ENCODE measurements at regions not wholly inside any gene's neighbourhood (a gene's known extent, or its start where the extent isn't known, plus 50 kb on each side); places are given as distances from the start of the nearest gene placed in this dataset.

DNA sequence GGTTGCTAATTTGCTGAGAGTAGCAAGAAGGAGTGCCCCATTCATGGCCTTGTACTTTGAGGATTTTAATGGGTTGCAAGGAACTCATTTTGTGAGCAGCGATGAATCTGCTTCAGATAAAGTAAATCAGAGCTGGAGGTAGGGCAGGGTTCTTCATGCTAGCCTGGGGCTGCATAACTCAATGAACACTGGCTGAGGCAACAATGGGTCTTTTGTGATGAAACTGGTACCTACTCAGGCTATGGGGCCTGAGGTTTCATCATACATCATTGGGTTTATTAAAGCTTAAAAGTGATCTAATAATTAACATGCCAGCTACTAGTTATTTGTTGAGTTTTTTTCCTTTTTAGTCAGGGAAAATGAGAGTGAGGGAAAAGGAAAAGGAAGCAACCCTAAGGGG, 106.9 kb downstream of the FAM50B start:
- no TSS peak for BruUV-seq (replicated peaks)
- H3K4me3 ChIP-seq: no peak overlapping the region
- POLR2A ChIA-PET: interaction anchor here (0.7 kb wide), 1 partner anchor 11 kb away, joined by 4 read pairs; no protein-coding TSS in a partner anchor
- no peaks in the 10 kb centered on the region for H3K36me3 ChIP-seq (ENCODE audit: control insufficient read depth, insufficient read depth, low read length)
- no peak overlapping the region for H3K4me2 ChIP-seq (ENCODE audit: insufficient read depth, low read length)
- H4K20me1 ChIP-seq (replicated peaks; ENCODE audit: control insufficient read depth, insufficient read depth, low read length): 0 out of 2 replicates have a peak, but pooled peaks cover 4% of the 10 kb centered on the region
- DNase-seq (ENCODE audit: extremely low read depth in 1 of 4, low spot score in 3 of 4) (no peak), FAIRE-seq (no peak), ATAC-seq (no peak)
- peaks cover 29 to 46% of the 10 kb centered on the region in 2 experiments for H3K27me3 ChIP-seq (ENCODE audit: control insufficient read depth in 2 of 2, insufficient read depth in 2 of 2, low read length in 2 of 2)
- no peak overlapping the region for H3K9ac ChIP-seq (ENCODE audit: insufficient read depth in 1 of 2, low read depth in 2 of 2, low read length in 2 of 2)
- TF ChIP-seq ZNF324 (CRISPR knock-in tag; IDR thresholded peaks at IDR 0.05) (no peak), PHF21A (IDR thresholded peaks at IDR 0.05; ENCODE audit: borderline replicate concordance, low read depth) (no peak)
- TF ChIP-seq, protein P1, sequence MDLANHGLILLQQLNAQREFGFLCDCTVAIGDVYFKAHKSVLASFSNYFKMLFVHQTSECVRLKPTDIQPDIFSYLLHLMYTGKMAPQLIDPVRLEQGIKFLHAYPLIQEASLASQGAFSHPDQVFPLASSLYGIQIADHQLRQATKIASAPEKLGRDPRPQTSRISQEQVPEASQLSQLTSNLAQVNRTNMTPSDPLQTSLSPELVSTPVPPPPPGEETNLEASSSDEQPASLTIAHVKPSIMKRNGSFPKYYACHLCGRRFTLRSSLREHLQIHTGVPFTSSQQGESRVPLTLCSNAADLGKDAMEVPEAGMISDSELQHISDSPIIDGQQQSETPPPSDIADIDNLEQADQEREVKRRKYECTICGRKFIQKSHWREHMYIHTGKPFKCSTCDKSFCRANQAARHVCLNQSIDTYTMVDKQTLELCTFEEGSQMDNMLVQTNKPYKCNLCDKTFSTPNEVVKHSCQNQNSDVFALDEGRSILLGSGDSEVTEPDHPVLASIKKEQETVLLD (IDR thresholded peaks at IDR 0.05): no peak
- CTCF ChIA-PET (ENCODE audit: low intra/inter-chr PET ratio): no interaction called here
- WGBS (ENCODE audit: insufficient coverage, low coverage, missing lambda C conversion rate): 0% methylated on average over 1 of the region's 1 CpG
- no peak overlapping the region for H3K27ac ChIP-seq (ENCODE audit: extremely low read depth, low read depth, low read length)
- no peaks in the 10 kb centered on the region for H3K79me2 ChIP-seq (ENCODE audit: control insufficient read depth, insufficient read depth, low read length)
- H2AFZ ChIP-seq (ENCODE audit: low read depth, low read length): no peak overlapping the region
- no peaks in the 10 kb centered on the region for H3K9me3 ChIP-seq (replicated peaks; ENCODE audit: control insufficient read depth, insufficient read depth, low read depth, low read length)
- no peaks in the 10 kb centered on the region for H3K9me1 ChIP-seq (ENCODE audit: control insufficient read depth, insufficient read depth, low read length)
- intact Hi-C loops (cut with micrococcal nuclease) (no loop called here), in situ Hi-C loops (cut with MboI) (no loop called here)
- H3K4me1 ChIP-seq (replicated peaks in 1 of 2; ENCODE audit: control insufficient read depth in 2 of 2, insufficient read depth in 2 of 2, low read length in 2 of 2): no peaks in the 10 kb centered on the region

DNA sequence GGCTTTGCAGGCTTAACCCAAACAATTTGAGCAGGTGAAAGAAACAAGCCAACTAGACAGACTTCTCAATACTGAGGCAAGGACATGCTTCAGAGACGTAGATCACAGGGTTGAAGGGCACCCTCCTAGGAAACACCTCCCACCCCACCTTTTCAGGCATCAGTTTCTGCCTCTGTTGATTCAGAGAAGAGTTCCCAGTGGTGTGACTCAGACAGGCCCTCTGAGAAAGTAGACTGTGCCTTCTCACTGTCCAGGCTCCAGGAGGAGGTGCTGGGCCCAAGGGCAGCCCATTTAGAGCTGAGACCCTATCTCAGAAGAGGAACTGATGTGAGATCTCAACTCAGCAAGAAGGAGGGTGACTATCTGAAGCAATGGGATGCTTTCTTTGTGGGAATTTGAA, 108.1 kb downstream of the FAM50B start:
- ChIA-PET POLR2A (no interaction called here), CTCF (ENCODE audit: low intra/inter-chr PET ratio) (no interaction called here)
- Histone ChIP-seq H3K36me3 (ENCODE audit: control insufficient read depth, insufficient read depth, low read length) (no peaks in the 10 kb centered on the region), H4K20me1 (replicated peaks; ENCODE audit: control insufficient read depth, insufficient read depth, low read length) (0 out of 2 replicates have a peak, but pooled peaks cover 4% of the 10 kb centered on the region), H3K9me3 (replicated peaks; ENCODE audit: control insufficient read depth, insufficient read depth, low read depth, low read length) (no peaks in the 10 kb centered on the region), H3K9ac (ENCODE audit: insufficient read depth in 1 of 2, low read depth in 2 of 2, low read length in 2 of 2) (no peak overlapping the region), H3K27ac (ENCODE audit: extremely low read depth, low read depth, low read length) (no peak overlapping the region), H3K4me3 (no peak overlapping the region), H3K4me1 (replicated peaks in 1 of 2; ENCODE audit: control insufficient read depth in 2 of 2, insufficient read depth in 2 of 2, low read length in 2 of 2) (no peaks in the 10 kb centered on the region), H3K27me3 (ENCODE audit: control insufficient read depth in 2 of 2, insufficient read depth in 2 of 2, low read length in 2 of 2) (peaks cover 29 to 49% of the 10 kb centered on the region in 2 experiments), H3K4me2 (ENCODE audit: insufficient read depth, low read length) (no peak overlapping the region), H2AFZ (ENCODE audit: low read depth, low read length) (no peak overlapping the region), H3K9me1 (ENCODE audit: control insufficient read depth, insufficient read depth, low read length) (no peaks in the 10 kb centered on the region), H3K79me2 (ENCODE audit: control insufficient read depth, insufficient read depth, low read length) (no peaks in the 10 kb centered on the region)
- in situ Hi-C loops (cut with MboI): no loop called here
- FAIRE-seq: no peak
- 17% methylated on average over 1 of the region's 1 CpG for WGBS (ENCODE audit: insufficient coverage, low coverage, missing lambda C conversion rate)
- DNase-seq (ENCODE audit: extremely low read depth in 1 of 4, low spot score in 3 of 4): no peak
- no TSS peak for BruUV-seq (replicated peaks)
- no peak; the same call in 2 of the 3 replicates for ATAC-seq
- intact Hi-C loops (cut with micrococcal nuclease): no loop called here
- TF ChIP-seq XRCC3 (IDR thresholded peaks at IDR 0.05) (no peak), ZNF561 (CRISPR knock-in tag; conservative IDR thresholded peaks at IDR 0.05) (no peak), CBFA2T2 (conservative IDR thresholded peaks at IDR 0.05) (no peak), SPI1 (IDR thresholded peaks at IDR 0.05; ENCODE audit: borderline replicate concordance, low read depth, low read length) (no peak), JUNB (CRISPR knock-in tag; conservative IDR thresholded peaks at IDR 0.05) (no peak), FOXJ3 (CRISPR knock-in tag; IDR thresholded peaks at IDR 0.05) (no peak), ZZZ3 (IDR thresholded peaks at IDR 0.05) (no peak), NUFIP1 (IDR thresholded peaks at IDR 0.05; ENCODE audit: partially characterized antibody) (no peak), SRSF3 (IDR thresholded peaks at IDR 0.05; ENCODE audit: insufficient read depth, low read length) (no peak), SIN3B (IDR thresholded peaks at IDR 0.05; ENCODE audit: low read depth) (no peak)
- TF ChIP-seq, protein P2, sequence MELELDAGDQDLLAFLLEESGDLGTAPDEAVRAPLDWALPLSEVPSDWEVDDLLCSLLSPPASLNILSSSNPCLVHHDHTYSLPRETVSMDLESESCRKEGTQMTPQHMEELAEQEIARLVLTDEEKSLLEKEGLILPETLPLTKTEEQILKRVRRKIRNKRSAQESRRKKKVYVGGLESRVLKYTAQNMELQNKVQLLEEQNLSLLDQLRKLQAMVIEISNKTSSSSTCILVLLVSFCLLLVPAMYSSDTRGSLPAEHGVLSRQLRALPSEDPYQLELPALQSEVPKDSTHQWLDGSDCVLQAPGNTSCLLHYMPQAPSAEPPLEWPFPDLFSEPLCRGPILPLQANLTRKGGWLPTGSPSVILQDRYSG (tag; conservative IDR thresholded peaks at IDR 0.05; ENCODE audit: low read depth): no peak
- TF ChIP-seq, protein P3, sequence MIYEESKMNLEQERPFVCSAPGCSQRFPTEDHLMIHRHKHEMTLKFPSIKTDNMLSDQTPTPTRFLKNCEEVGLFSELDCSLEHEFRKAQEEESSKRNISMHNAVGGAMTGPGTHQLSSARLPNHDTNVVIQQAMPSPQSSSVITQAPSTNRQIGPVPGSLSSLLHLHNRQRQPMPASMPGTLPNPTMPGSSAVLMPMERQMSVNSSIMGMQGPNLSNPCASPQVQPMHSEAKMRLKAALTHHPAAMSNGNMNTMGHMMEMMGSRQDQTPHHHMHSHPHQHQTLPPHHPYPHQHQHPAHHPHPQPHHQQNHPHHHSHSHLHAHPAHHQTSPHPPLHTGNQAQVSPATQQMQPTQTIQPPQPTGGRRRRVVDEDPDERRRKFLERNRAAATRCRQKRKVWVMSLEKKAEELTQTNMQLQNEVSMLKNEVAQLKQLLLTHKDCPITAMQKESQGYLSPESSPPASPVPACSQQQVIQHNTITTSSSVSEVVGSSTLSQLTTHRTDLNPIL (CRISPR knock-in tag; IDR thresholded peaks at IDR 0.05): no peak
